ENCODE measurements at regions not wholly inside any gene's neighbourhood (a gene's known extent, or its start where the extent isn't known, plus 50 kb on each side); places are given as distances from the start of the nearest gene placed in this dataset.

- WGBS, 2 experiments (ENCODE audit: extremely low coverage in 2 of 2, insufficient read length in 1 of 2): 20% methylated on average over 1 of the region's 8 CpGs; no CpG with 5 or more reads in 1 of the 2 experiments
- H3K27me3 ChIP-seq (ENCODE audit: control insufficient read depth, insufficient read depth, low read length): peaks cover 18% of the 10 kb centered on the region
- peak; percentile 100 for ATAC-seq (ENCODE audit: low read depth)
- H3K4me1 ChIP-seq (ENCODE audit: control insufficient read depth, insufficient read depth, low read length): no peaks in the 10 kb centered on the region
- no peak overlapping the region for H3K23ac ChIP-seq (ENCODE audit: low read depth, low read length)
- no peak overlapping the region for H3K4me2 ChIP-seq (ENCODE audit: low read depth, low read length)
- no peak overlapping the region for H4K5ac ChIP-seq (ENCODE audit: low read depth, low read length)
- no peaks in the 10 kb centered on the region for H3K9me3 ChIP-seq (ENCODE audit: control insufficient read depth, insufficient read depth, low read length)
- H4K91ac ChIP-seq (ENCODE audit: insufficient read depth, low read depth, low read length): no peak overlapping the region
- no peak overlapping the region for H2AFZ ChIP-seq (replicated peaks; ENCODE audit: low read length, poor library complexity)
- dilution Hi-C loops (cut with HindIII; ENCODE audit: low sequenced_read_pairs, unreplicated experiment): no loop called here
- in situ Hi-C loops (cut with MboI; ENCODE audit: low sequenced_read_pairs): loop anchor here (5.0 to 25.0 kb wide), 2 partner anchors 44 to 469 kb away; no protein-coding TSS in a partner anchor
- no peak overlapping the region for H3K4ac ChIP-seq (ENCODE audit: low read depth, low read length)
- CTCF ChIA-PET: interaction anchor here (0.5 to 1.1 kb wide), 7 partner anchors 8 to 426 kb away, joined by 3 to 4 read pairs (median 3); no protein-coding TSS in a partner anchor
- no peak overlapping the region for H2BK5ac ChIP-seq (ENCODE audit: low read depth, low read length, poor library complexity, severe bottlenecking)
- no peaks in the 10 kb centered on the region for H3K36me3 ChIP-seq (ENCODE audit: control insufficient read depth, insufficient read depth, low read length)
- H3K9ac ChIP-seq (ENCODE audit: low read depth, low read length): no peak overlapping the region
- H3K18ac ChIP-seq (ENCODE audit: low read depth, low read length): no peak overlapping the region
- intact Hi-C loops (cut with micrococcal nuclease): loop anchor here (1.0 to 2.0 kb wide), 4 partner anchors 42 to 761 kb away; no protein-coding TSS in a partner anchor
- DNase-seq: peak; percentile 60
- H2BK15ac ChIP-seq (ENCODE audit: low read depth, low read length): no peak overlapping the region
- H4K8ac ChIP-seq (ENCODE audit: low read depth in 2 of 2, low read length in 2 of 2): no peak overlapping the region
- POLR2A ChIA-PET (ENCODE audit: unreplicated experiment): no interaction called here
- no peak overlapping the region for H2BK20ac ChIP-seq (ENCODE audit: low read depth, low read length)
- H2BK120ac ChIP-seq (ENCODE audit: low read depth, low read length): no peak overlapping the region
- no peak for TF ChIP-seq MAFK (IDR thresholded peaks at IDR 0.05; ENCODE audit: low read depth, low read length)
- TF ChIP-seq SMC3 (IDR thresholded peaks at IDR 0.05; ENCODE audit: low read depth, low read length): peak; percentile 80
- peak; percentile 68 for TF ChIP-seq RAD21 (IDR thresholded peaks at IDR 0.05; ENCODE audit: low read length)
- TF ChIP-seq CTCF (conservative IDR thresholded peaks at IDR 0.05; ENCODE audit: low read depth, low read length): peak; percentile 83
- H3K56ac ChIP-seq (ENCODE audit: extremely low read depth, insufficient read depth, low read length): no peak overlapping the region
- no peak overlapping the region for H3K27ac ChIP-seq (ENCODE audit: insufficient read depth, low read length)
- no TSS peak for BruUV-seq (replicated peaks)
- H3K4me3 ChIP-seq (ENCODE audit: insufficient read depth, low read depth, low read length): no peak overlapping the region
- H2AK5ac ChIP-seq (ENCODE audit: low read depth, low read length): no peak overlapping the region
- H2AK9ac ChIP-seq (replicated peaks; ENCODE audit: low read depth, low read length, poor library complexity): no peak overlapping the region
- no peaks in the 10 kb centered on the region for H3K79me1 ChIP-seq (ENCODE audit: low read depth in 1 of 2, low read length in 2 of 2)
- no peaks in the 10 kb centered on the region for H3K9me1 ChIP-seq (ENCODE audit: insufficient read depth, low read length)
- H3K14ac ChIP-seq (replicated peaks; ENCODE audit: low read depth, low read length): no peak overlapping the region
- no peaks in the 10 kb centered on the region for H4K20me1 ChIP-seq (ENCODE audit: insufficient read depth, low read length)
Observed at GRCh38 chr18:21955757-21956652, 213.4 kb upstream of the GATA6 start.

Data from IMR-90 (cell line).